ENCODE measurements at regions not wholly inside any gene's neighbourhood (a gene's known extent, or its start where the extent isn't known, plus 50 kb on each side); places are given as distances from the start of the nearest gene placed in this dataset.

DNA sequence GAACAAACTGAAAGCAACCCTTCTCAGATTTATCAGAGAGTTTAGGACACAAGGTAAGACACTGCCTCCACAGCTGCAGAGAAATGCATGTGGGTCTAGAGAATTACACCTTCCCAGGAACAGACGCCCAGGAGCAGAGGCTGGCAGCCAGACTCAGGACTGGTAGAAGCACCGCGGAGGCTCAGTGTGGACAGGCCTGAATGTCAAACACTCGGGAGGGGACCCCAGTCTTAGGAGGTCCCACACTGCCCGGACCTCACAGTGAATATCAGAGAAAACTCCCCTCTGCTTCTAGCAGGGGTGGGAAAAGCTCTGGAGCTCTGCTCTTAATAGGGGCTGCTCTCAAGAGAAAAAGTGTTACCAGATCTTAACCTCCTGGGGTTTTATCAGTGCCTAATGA lies 952.7 kb downstream of the BRD1 start:
- DNase-seq, result no peak

DNA sequence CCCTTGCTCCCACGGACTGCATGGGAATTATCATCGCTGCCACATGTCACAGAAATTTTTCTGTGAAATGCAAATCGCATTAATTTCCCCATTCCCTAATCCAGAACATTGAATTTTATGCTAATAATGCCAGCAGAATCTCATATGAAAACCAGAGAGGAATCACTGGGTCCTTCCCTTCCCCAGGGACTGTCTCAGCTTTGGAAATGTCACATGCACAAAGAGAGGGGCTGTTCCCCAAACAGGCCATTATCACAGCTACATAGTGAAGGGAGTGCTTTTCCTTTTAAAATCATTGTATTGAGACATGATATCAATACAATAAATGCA lies 954.5 kb downstream of the BRD1 start:
- no peak for DNase-seq

DNA sequence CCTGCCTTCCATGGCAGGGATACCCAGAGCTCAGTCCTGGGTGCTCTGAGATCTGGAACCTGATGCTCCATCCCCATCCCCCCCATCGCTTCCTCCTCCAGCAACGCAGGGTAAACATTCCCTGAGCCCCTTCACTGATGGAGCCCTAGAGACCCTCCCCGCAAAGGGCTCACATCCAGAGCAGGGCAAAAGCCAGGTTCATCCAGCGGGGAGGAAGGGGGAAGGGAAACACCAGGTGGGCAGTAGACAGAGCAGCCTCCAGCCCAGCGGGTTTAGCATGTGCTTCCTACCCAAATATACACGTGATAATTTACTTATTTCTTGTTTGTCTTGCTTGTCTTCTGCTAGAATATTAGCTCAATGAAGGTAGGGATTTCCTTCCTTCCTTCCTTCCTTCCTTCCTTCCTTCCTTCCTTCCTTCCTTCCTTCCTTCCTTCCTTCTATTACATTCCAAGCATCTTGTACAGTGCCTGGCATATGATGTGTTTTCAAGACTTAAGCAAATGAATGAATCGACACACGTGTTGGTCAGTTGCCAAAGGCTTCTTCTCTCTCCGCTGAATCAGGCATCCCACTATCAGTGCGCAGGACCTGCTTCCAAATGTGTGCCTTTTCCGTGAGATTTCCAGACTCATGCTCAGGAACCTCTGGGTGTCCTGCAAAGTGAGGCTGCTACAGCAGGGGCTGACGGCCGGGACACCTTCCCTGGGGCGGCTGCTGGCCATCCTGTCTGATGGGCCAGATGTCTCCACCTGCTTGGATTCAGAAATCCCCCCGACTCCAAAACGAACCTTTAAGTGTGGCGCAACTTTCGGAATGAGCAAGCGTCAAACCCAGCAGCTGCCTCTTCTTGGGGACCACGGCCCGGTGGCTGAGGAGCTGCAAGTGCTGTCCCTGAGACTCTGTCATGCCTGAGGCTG lies 955.1 kb downstream of the BRD1 start:
- DNase-seq, result no peak

DNA sequence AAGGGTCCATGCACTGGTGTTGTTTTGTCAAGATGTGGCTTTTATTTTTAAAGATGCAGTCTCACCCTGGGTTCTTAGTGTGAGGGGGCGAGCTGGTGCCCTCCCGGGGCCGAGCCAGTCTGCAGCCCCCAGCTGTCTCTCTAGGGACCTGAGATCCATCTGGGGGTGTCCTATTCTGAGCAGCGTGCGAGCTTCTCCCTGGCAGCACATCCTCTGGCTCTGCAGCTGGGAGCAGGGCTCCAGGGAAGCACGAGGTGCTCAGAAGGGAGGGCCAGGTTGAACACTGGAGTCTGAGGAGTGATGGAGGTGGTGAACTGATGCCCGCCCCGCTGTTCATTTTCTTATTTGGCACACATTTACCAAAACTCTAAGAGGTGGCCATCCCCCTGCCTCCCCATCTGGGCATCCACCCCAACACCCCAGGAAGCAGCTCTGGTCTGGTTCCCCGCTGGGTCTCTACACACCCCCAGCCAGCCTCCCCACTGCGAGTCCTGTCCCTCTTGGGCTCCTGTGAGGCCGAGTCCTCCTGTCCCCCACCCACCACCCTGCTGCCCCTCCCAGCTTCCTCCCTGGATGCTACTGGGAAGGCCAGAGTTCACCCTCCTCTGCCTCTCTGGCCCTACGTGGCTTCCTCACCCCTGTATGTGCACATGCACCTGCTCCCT lies 956.4 kb downstream of the BRD1 start:
- no peak for DNase-seq

DNA sequence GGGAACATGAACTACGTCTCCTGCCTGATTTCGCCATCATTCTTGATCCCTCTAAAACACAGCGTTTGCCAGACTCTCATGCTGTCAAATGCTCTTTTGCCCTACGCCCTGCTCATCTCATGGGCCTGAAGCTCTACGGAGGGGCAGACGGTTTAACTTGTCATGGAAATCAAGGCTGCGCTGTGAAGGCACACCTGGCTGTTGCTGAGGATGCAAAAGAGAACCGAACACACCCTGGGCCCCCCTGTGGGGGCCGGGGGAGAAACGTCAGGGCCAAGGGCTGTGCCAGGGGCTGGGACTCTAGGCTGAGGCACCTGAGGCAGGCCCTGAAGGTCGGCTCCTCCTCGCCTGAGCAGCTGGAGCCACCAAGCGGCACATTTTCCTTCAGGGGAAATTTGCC lies 957.2 kb downstream of the BRD1 start:
- no peak for DNase-seq

DNA sequence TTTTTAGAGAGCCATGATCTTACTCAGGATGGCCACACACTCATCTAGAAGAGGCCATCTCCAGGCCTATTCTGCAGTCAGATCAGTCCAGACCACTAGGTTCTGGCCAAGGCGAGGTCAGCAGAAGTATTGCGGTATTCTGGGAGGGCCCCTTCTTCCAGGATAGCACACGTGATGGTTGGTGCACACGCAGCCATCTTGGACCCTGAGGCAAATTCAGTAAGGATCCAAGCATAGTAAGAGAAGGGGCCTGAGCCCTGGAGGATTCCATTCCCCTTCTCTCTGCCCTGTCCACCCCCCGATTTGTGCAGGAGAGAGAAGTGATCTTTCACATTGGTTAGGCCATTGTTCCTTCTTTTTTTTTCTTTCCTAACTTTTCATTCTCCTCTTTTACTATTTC lies 957.9 kb downstream of the BRD1 start:
- DNase-seq, result no peak

DNA sequence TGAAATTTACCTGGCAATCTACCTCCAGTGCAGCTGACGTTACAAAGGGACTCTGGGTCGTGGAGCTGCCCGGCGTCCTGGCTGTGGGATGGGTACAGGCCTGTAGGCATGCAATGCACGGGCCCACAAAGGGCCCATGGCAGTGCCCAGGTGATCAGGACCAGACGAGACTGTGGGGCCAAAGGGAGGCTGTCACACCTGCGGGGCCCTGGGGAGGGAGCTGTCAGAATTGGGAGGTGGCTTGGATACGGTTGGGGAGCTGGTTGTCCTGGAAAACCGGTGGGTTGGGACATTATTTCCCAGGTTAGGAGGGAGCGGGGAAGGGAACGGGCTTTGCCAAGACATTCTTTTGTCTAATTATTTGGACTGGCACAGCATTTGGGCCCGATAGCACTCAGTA lies 958.5 kb downstream of the BRD1 start:
- DNase-seq, result no peak

DNA sequence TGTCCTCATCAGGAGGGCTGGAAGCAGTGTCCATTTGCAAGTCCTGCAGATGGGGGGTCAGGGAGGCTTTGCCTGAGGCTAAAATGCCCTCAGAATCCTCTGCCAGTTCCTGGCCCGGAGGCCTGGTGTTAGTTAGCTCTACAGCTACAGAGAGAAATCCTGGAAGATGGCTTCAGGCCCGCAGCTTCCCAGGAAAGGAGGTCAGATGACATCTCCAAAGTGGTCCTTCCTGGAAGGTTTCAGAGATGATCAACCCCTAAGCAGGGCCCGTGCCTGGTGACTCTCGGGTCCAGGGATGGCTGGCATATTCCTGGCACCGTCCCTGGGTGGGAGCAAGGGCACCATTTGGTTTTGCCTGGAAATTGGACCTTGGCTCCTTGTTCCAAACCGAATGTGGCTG lies 959.1 kb downstream of the BRD1 start:
- DNase-seq, result no peak

DNA sequence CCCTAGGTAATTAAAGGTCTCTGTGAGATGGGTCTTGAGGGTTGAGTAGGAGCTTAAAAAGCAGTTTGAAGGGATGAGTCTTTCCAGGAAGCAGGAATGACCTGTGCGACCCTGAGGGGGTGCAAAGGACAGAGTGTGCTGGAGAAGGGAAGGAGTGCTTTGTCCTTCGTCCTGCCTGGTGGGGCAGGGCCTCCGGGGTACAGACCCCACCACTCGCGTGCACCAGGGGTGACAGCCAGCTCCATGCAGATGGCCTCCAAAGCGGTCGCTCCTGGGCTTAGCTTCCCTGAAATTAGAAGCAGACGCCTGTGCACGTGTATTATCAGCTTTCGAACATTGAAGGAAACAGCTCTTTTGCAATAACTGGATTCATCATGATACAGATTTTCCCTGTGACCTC lies 959.8 kb downstream of the BRD1 start:
- no peak for DNase-seq

DNA sequence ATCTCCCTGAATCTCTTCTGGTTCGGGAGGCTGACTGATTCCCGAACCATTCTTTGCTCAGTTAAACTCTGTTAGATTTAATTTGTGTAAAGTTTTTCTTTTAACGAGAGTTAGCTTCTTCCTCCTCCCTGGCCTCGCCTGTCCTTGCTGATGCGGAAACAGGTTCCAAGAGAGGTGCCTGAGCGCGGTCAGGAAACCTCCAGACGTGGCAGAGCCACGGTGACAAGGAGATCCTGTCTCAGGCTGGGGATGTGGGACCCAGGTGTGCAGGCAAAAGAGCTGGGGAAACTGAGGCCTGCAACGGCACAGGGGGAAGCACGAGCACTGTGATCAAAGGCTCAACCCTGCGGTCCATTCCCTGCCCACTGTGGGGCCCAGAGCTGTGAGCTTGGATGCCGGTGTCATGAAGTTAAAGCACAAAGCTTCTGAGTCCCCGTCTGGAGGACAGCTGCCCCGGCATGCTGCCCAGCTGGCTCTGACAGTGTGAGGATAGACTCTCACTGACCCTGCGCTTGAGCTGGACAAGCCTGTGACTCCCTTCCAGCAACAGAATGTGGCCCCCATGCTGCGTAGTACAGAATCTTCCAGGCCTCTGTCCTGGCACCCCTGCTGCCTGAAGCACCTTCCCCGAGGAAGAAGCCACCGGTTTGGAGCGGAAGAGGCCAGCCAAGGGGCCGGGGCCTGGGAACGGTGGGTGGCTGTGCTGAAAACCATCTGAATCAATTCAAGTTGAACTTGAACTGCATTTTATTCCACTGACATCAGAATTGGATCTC lies 960.6 kb downstream of the BRD1 start:
- DNase-seq, result no peak

DNA sequence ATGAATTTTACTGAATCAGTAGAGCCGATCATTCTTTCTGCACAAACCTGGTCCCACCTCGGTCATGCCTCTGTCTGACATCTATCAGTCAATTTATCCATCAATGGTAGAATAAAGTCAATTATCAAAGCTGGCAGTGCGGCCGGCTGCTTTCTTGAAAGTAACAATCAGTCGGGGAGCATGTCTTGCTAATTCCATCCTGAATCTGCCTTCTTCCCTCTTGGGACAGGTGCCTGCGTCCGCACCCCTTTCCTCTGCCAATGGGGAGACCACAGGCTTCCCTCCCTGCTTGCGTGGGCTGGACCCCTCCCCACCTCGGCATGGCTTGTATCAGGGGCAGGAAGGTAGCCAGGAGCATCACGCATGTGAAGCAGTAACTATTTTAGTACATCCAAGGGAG lies 962.9 kb downstream of the BRD1 start:
- DNase-seq, result no peak

DNA sequence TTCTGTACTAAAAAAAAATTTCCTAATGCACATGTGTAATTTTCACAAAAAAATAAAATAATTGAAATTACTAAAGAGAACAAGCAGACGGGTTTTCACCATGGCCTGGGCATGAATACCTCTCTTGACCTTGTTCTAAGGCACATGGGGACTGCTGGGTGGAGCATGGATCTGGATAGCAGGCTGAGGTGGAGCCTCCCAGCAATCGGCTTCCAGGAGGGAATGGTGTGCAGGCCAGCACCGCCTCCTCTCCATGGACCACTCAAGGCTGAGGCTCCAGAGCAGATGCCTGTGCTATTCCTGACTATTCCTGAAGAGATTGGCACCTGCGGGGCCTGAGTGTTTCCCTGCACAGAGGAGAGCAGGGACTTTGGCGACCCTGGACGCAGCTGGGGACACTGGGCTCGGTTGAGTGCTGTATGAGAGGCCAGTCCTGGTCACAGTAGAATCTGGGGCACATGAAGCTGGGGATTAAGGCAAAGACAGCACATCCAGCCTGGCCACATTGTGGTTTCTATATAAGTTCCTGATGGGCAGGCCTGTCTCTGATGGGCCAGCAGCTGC lies 963.6 kb downstream of the BRD1 start:
- no peak for DNase-seq

DNA sequence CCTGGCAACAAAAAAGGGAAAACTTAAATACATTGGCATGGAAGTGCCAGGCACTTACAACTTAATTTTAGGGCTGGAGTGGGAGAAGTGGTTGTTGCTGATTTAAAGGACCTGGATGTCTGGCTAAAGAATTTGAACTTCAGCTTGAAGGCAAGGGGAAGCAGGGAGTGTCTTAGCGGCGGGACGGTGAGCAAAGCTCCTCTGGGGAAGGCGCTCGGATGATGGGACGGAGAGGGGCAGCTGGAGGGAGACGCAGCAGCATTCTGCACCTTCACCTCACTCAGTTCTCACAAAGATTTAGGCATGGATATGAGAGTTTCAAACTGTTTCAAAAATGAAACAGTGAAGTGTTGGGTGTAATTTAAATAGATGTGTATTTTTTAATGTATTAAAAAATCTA lies 967.1 kb downstream of the BRD1 start:
- DNase-seq, result no peak

DNA sequence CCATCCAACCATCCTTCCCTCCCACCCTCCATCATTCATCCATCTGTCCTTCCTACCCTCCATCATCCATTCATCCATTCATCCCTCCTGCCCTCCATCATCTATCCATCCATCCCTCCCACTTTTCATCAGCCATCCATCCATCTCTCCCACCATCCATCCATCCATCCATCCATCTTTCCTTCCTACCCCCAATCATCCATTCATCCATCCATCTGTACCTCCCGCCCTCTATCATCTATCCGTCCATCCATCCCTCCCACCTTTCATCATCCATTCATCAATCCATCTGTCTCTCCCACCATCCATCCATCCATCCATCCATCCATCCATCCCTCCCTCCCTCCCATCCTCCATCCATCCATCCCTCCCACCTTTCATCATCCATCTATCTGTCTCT lies 968.8 kb downstream of the BRD1 start:
- DNase-seq, result no peak

DNA sequence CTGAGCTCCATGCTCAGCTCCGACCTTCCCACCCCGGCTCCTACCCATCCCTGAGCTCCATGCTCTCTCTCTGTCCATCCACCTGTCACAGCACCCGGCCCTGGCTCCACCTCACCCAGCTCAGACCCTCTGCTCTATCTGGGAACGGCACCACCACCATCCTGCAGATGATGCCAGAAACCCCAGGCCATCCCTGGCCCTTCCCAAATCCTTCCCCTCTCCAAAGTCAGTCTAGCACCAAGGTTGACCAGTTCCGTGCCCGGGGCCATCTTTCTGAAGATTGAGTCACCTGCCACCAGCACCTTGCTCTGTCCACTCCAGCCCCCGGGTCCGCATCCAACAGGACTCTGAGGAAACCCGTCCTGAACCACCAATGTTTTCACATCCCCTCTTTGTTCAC lies 969.6 kb downstream of the BRD1 start:
- DNase-seq, result no peak

DNA sequence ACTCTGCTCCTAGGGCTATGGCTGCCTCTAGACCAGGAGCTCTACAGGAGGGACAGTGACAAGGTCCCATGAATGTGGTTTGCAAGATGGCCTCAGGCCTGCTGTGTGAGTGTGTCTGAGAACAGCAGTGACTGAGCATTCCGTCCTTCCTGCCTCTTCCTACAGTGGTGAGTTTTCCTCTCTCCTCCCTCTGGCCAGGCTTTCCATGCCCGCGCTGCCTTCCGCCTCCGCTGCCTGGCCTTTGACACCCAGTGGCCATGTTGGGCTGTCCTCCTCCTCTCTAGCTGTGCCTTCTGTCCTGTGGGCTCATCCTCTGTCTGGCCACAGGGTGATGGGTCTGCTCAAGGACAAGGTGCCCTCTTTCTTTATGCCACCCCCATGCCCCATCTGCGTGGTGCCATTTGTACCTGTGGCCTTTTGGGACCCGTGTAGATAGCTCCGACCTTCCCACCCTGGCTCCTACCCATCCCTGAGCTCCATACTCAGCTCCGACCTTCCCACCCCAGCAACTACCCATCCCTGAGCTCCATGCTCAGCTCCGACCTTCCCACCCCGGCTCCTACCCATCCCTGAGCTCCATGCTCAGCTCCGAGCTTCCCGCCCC lies 970.4 kb downstream of the BRD1 start:
- no peak for DNase-seq

DNA sequence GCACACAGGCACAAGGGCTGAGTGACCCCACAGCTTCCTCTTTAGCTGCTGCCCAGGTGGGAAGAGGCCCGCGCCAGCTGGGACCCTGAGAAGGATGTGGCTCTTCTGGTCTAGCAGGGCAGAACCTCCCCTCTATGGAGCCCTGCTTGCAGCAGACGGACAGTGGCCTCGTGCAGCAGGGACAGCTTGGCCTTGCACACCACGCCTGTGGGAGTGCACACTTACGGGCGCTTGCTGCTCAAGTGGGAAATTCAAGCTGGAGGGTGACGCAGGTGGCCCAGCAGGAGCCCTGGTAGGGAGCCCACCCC lies 971.4 kb downstream of the BRD1 start:
- no peak for DNase-seq

DNA sequence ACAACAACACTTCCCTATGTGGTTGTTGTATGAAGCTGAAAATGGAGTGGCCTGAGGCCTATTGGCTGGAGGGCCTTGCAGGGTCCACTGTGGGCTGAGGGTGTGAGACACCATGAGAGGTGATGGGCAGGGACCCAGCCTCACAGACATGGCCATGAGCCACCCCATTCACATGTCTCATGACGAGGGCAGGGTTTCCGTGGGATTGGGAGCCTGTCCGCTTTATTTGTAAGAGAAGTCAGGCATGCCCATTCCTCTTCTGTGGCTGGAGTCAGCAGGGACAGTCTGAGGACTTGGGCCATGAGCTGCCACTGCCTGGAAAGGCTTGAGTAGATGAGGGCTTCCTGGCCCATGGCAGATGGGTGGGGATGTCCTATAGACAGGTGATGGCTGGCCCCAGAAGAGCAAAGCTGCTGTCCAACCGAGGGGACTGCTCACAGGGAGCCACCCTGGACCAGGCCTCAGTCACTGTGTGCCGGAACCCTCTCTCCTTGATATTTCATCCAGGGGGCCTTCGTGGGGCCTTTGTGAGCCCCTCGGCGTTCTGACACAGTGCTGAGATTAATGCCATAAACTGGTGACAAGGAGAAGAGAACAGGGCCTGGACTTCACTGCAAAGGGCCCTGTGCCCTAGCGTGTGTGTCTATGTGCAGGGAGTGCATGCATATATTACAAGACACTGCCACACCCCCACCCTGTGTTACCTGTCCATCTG lies 971.9 kb downstream of the BRD1 start:
- no peak for DNase-seq

DNA sequence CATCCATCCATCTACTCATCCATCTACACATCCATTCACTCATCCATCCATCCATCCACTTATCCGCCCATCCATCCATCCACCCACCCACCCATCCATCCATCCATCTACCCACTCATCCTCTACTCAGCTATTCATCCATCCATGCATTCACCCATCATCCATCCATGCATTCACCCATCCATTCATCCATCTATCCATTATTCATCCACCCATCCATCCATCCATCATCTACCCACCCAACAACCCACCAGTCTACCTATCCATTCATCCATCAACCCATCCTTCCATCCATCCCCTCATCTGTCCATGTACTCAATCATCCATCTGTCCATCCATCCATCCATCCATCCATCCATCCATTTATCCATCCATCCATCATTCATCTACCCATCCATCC lies 972.7 kb downstream of the BRD1 start:
- no peak for DNase-seq

DNA sequence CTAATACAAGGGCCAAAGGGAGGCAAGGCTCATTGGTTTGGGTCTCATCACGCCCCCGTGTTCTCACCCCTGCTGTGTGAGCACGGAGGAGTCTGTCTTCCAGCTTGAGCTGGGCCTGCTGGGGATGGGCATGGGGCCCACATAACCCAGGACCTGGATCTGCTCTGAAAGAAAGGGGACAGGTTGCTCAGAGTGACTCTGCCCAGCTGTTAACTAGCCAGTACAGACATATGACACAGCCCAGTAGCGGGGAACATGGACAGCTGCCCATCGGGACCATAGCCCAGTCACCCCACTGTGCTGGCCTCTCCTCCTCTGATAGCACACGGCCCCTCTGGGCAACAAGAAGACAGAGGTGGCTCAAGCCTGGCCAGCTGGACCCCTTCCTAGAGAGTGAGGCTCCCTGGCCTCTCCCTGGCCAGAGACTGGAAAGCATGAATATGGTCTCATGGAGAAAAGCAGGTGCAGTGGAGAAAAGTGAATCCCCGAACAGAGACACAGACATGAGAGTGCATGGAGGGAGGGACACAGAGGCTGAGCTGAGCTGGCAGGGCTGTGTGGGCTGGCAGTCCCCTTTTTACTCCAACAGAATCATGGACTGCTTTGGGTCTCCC lies 973.9 kb downstream of the BRD1 start:
- DNase-seq, result no peak

DNA sequence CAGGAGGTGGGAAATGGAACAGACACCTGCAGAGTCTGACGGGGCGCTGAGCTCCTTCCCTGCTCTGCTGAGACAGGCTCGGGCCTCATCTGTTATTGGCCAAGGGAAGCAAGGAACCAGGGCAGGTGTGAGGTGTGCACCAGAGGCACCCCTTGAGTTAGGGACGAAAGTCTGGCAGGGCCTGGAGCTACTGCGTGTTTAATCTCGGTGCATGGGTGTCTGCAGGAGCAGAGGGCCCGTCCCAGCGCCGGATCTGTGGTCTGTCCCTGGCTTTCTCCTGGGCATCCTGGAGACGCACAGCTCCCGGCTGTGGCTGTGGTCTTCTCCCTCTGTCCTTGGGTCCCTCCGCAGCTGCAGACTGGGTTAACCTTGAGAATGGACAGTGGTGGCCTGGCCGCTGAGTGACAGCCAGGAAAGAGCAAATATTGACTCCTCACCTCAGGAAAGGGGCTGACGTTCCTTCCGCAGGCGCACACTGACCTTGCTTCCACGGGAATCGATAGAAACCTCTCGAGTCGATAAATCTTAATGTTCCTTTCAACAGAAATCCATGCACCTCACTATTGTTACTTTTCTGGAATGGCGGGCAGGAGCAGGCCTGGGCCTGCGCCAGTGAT lies 975.6 kb downstream of the BRD1 start:
- no peak for DNase-seq

Data from inflammatory macrophage treated with lipopolysaccharide for 1 hour (primary cell).